Activated T-cell treated with anti-CD3 and anti-CD28 coated beads, Interleukin-2, amount 50 U/mL, for 72 hours (primary cell): ENCODE measurements at regions not wholly inside any gene's neighbourhood (a gene's known extent, or its start where the extent isn't known, plus 50 kb on each side); places are given as distances from the start of the nearest gene placed in this dataset.
"Not testable (repeated sequence)": the region's sequence is repeated elsewhere in the genome, so short reads cannot be mapped to it uniquely, and the experiment has no call there.

ENCODE experiments used
- ATAC-seq, 2 donors: fragments of 150-1000 bp; cut with Tn5 transposase; replicated peaks in 1 of 2; 2 replicates each; pipeline ENCODE4 v1.10.0; 2021; ENCODE audit warnings: moderate library complexity in 2 of 2, mild to moderate bottlenecking in 1 of 2
- DNase-seq, 2 donors: peaks; one replicate each; pipeline ENCODE4 v3.0.0; 2021 to 2022; ENCODE audit warnings: mixed read lengths in 1 of 2
- H3K27ac Mint-ChIP-seq: one replicate; pipeline ENCODE4 v1.8.0; 2022; ENCODE audit warnings: mild to moderate bottlenecking, moderate library complexity, mixed read lengths
- H3K27me3 Mint-ChIP-seq: one replicate; pipeline ENCODE4 v1.8.0; 2022; ENCODE audit warnings: low read depth, mixed read lengths
- H3K36me3 Mint-ChIP-seq, 2 donors: one replicate each; pipeline ENCODE4 v1.8.0; 2022; ENCODE audit warnings: mixed read lengths in 2 of 2, mild to moderate bottlenecking in 1 of 2; ENCODE audit not compliant: insufficient read depth in 2 of 2
- H3K4me1 Mint-ChIP-seq: one replicate; pipeline ENCODE4 v1.8.0; 2022; ENCODE audit warnings: low read depth, mixed read lengths
- H3K4me3 Mint-ChIP-seq, 2 donors: one replicate each; pipeline ENCODE4 v1.8.0; 2022; ENCODE audit warnings: mild to moderate bottlenecking in 2 of 2, mixed read lengths in 2 of 2, moderate library complexity in 2 of 2
- H3K9me3 Mint-ChIP-seq, 2 donors: one replicate each; pipeline ENCODE4 v1.8.0; 2022; ENCODE audit warnings: mixed read lengths in 2 of 2

- not testable (repeated sequence) for H3K36me3 Mint-ChIP-seq, H3K27ac Mint-ChIP-seq, DNase-seq, H3K9me3 Mint-ChIP-seq, H3K4me1 Mint-ChIP-seq, H3K27me3 Mint-ChIP-seq, ATAC-seq, H3K4me3 Mint-ChIP-seq
Observed at GRCh38 chr4:189619441-189620250, 321.0 kb upstream of the FRG1 start.

GRCh38 chr4:189622574-189622973, 318.1 kb upstream of the FRG1 start:
- H3K4me3 Mint-ChIP-seq, H3K9me3 Mint-ChIP-seq, H3K36me3 Mint-ChIP-seq, H3K27me3 Mint-ChIP-seq, H3K27ac Mint-ChIP-seq, H3K4me1 Mint-ChIP-seq, DNase-seq: not testable (repeated sequence)
- peak; percentile 35 to 45 for ATAC-seq

GRCh38 chr4:189627041-189627440, 313.6 kb upstream of the FRG1 start:
- H3K36me3 Mint-ChIP-seq, H3K4me3 Mint-ChIP-seq, H3K9me3 Mint-ChIP-seq, ATAC-seq, H3K27ac Mint-ChIP-seq, H3K27me3 Mint-ChIP-seq, DNase-seq, H3K4me1 Mint-ChIP-seq: not testable (repeated sequence)

- not testable (repeated sequence) for H3K27me3 Mint-ChIP-seq, H3K36me3 Mint-ChIP-seq, H3K9me3 Mint-ChIP-seq, H3K4me3 Mint-ChIP-seq, DNase-seq, H3K27ac Mint-ChIP-seq, ATAC-seq, H3K4me1 Mint-ChIP-seq
Observed at GRCh38 chr4:189629733-189630132, 310.9 kb upstream of the FRG1 start.

GRCh38 chr4:189630913-189631567, 309.6 kb upstream of the FRG1 start:
- H3K27me3 Mint-ChIP-seq, H3K9me3 Mint-ChIP-seq, H3K36me3 Mint-ChIP-seq, H3K4me1 Mint-ChIP-seq: not testable (repeated sequence)
- Mint-ChIP-seq H3K27ac (peak overlapping the region; percentile 2), H3K4me3 (peak overlapping the region; percentile 5 to 17)
- ATAC-seq (peak; percentile 99 to 100), DNase-seq (peak; percentile 8 to 17)

- peak overlapping the region; percentile 26 for H3K27ac Mint-ChIP-seq
- not testable (repeated sequence) for H3K4me1 Mint-ChIP-seq, H3K36me3 Mint-ChIP-seq, H3K4me3 Mint-ChIP-seq, H3K27me3 Mint-ChIP-seq, H3K9me3 Mint-ChIP-seq
- peak in 1 of 2 donors; percentile 28 for ATAC-seq
- peak in 1 of 2 donors; percentile 2 for DNase-seq
Observed at GRCh38 chr4:189631568-189631916, 309.1 kb upstream of the FRG1 start.

GRCh38 chr4:189650436-189650835, 290.2 kb upstream of the FRG1 start:
- H3K27me3 Mint-ChIP-seq, H3K4me1 Mint-ChIP-seq, ATAC-seq, DNase-seq, H3K36me3 Mint-ChIP-seq, H3K27ac Mint-ChIP-seq, H3K4me3 Mint-ChIP-seq: not testable (repeated sequence)
- H3K9me3 Mint-ChIP-seq = peaks cover 0 to 13% of the 10 kb centered on the region in 2 donors

GRCh38 chr4:189653130-189653653, 287.5 kb upstream of the FRG1 start:
- ATAC-seq, H3K4me3 Mint-ChIP-seq, H3K9me3 Mint-ChIP-seq, H3K4me1 Mint-ChIP-seq, H3K27ac Mint-ChIP-seq, H3K36me3 Mint-ChIP-seq, H3K27me3 Mint-ChIP-seq, DNase-seq: not testable (repeated sequence)

- not testable (repeated sequence) for DNase-seq, H3K4me1 Mint-ChIP-seq, H3K9me3 Mint-ChIP-seq, H3K27ac Mint-ChIP-seq, H3K27me3 Mint-ChIP-seq, H3K36me3 Mint-ChIP-seq, ATAC-seq, H3K4me3 Mint-ChIP-seq
Observed at GRCh38 chr4:189653983-189654382, 286.7 kb upstream of the FRG1 start.

- not testable (repeated sequence) for H3K4me3 Mint-ChIP-seq, H3K36me3 Mint-ChIP-seq, DNase-seq, H3K4me1 Mint-ChIP-seq, H3K27me3 Mint-ChIP-seq, H3K9me3 Mint-ChIP-seq, H3K27ac Mint-ChIP-seq, ATAC-seq
Observed at GRCh38 chr4:189654396-189654795, 286.3 kb upstream of the FRG1 start.

- H3K27me3 Mint-ChIP-seq, H3K36me3 Mint-ChIP-seq, H3K4me1 Mint-ChIP-seq, DNase-seq, H3K27ac Mint-ChIP-seq, ATAC-seq, H3K9me3 Mint-ChIP-seq, H3K4me3 Mint-ChIP-seq: not testable (repeated sequence)
Observed at GRCh38 chr4:189655817-189656216, 284.9 kb upstream of the FRG1 start.

GRCh38 chr4:189656641-189657040, 284.0 kb upstream of the FRG1 start:
- no peak overlapping the region for H3K4me3 Mint-ChIP-seq
- H3K27me3 Mint-ChIP-seq = no peaks in the 10 kb centered on the region
- no peaks in the 10 kb centered on the region for H3K4me1 Mint-ChIP-seq
- ATAC-seq (no peak), DNase-seq (no peak)
- H3K9me3 Mint-ChIP-seq = no peaks in the 10 kb centered on the region
- H3K36me3 Mint-ChIP-seq = no peaks in the 10 kb centered on the region
- H3K27ac Mint-ChIP-seq = no peak overlapping the region

GRCh38 chr4:189658259-189658658, 282.4 kb upstream of the FRG1 start:
- not testable (repeated sequence) for H3K4me1 Mint-ChIP-seq, ATAC-seq, DNase-seq, H3K4me3 Mint-ChIP-seq, H3K36me3 Mint-ChIP-seq, H3K27me3 Mint-ChIP-seq, H3K27ac Mint-ChIP-seq, H3K9me3 Mint-ChIP-seq

- not testable (repeated sequence) for H3K36me3 Mint-ChIP-seq, DNase-seq, H3K4me1 Mint-ChIP-seq, H3K27ac Mint-ChIP-seq, ATAC-seq, H3K4me3 Mint-ChIP-seq, H3K9me3 Mint-ChIP-seq, H3K27me3 Mint-ChIP-seq
Observed at GRCh38 chr4:189658831-189659230, 281.8 kb upstream of the FRG1 start.
